Peyer's patch (tissue), 4 donors: ENCODE measurements at regions not wholly inside any gene's neighbourhood (a gene's known extent, or its start where the extent isn't known, plus 50 kb on each side); places are given as distances from the start of the nearest gene placed in this dataset.

Experiments
- POLR2A ChIP-seq, 2 donors: fragments of 450-650 bp; IDR thresholded peaks; one replicate each; pipeline ENCODE4 v1.5.1; 2017; ENCODE audit warnings: antibody characterized with exemption in 2 of 2, mild to moderate bottlenecking in 2 of 2, moderate library complexity in 2 of 2
- TF ChIP-seq, protein P1 (sequence below), 6 experiments: fragments of 450-650 bp in 4 of 6; fragments of 200-600 bp in 2 of 6; sonication (generic) in 1 of 6; IDR thresholded peaks; one replicate each; pipeline ENCODE4 v1.5.1; 2017 to 2019; ENCODE audit warnings: antibody characterized with exemption in 6 of 6, mild to moderate bottlenecking in 3 of 6, moderate library complexity in 1 of 6

- TF ChIP-seq, protein P1, sequence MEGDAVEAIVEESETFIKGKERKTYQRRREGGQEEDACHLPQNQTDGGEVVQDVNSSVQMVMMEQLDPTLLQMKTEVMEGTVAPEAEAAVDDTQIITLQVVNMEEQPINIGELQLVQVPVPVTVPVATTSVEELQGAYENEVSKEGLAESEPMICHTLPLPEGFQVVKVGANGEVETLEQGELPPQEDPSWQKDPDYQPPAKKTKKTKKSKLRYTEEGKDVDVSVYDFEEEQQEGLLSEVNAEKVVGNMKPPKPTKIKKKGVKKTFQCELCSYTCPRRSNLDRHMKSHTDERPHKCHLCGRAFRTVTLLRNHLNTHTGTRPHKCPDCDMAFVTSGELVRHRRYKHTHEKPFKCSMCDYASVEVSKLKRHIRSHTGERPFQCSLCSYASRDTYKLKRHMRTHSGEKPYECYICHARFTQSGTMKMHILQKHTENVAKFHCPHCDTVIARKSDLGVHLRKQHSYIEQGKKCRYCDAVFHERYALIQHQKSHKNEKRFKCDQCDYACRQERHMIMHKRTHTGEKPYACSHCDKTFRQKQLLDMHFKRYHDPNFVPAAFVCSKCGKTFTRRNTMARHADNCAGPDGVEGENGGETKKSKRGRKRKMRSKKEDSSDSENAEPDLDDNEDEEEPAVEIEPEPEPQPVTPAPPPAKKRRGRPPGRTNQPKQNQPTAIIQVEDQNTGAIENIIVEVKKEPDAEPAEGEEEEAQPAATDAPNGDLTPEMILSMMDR (IDR thresholded peaks at IDR 0.05) = no peak
- TF ChIP-seq POLR2A (IDR thresholded peaks at IDR 0.05) = no peak
Measured at GRCh38 chr2:219709331-219709761, 81.9 kb downstream of the SLC4A3 start.
